AG09319 (cell line): ENCODE measurements at regions not wholly inside any gene's neighbourhood (a gene's known extent, or its start where the extent isn't known, plus 50 kb on each side); places are given as distances from the start of the nearest gene placed in this dataset.

Experiments
- DNase-seq: peaks from one replicate; pipeline ENCODE4 v3.0.0-alpha.2; 2010; ENCODE audit warnings: low read depth; ENCODE audit errors: extremely low read depth
- CTCF ChIP-seq: IDR thresholded peaks from 2 replicates; pipeline ENCODE4 v1.5.1; 2011; ENCODE audit warnings: low read depth, mild to moderate bottlenecking, inconsistent platforms, low read length, moderate library complexity

DNA sequence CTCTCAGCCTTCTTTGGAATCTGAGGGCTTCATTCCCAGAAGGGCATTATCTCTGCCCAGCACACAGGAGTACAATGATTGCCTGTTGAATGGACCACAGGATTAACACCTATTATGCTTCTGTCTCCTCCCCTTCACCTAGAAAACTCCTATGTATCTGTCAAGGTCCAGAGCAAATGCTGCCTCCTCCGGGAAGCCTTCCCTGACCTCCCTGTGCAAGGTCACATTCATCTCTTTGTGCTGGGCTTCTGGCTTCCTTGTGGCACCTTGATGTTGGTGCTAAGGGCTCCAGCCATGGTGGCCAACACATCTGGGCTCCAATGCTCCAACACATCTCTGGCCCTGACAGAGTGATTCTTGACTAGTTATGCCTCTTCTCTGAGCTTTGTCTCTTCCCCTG is 49.9 kb upstream of the ATP2B2 start:
- no peak for TF ChIP-seq CTCF
- no peak for DNase-seq

DNA sequence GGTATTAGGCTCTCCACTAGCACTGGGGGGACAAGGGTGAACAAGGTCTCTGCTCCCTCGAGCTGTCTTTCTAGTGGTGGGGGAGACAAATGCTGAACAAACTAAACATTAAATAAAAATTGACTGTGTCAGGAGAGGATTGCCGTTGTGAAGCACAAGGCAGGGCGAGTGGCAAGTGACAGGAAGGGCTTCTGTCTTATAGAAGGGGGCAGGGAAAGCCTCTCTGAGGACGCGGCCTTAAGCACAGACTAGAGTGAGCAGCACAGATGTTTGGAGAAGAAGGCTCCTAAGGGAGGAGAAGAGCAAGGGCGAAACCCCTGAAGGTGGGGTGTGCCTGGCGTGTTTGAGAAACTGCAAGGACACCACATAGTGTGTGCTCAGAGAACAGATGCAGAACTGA is 50.9 kb upstream of the ATP2B2 start:
- DNase-seq, result no peak
- TF ChIP-seq CTCF, result no peak

- no peak for TF ChIP-seq CTCF
- no peak for DNase-seq
Observed at GRCh38 chr3:10557250-10557649, 51.9 kb upstream of the ATP2B2 start.

DNA sequence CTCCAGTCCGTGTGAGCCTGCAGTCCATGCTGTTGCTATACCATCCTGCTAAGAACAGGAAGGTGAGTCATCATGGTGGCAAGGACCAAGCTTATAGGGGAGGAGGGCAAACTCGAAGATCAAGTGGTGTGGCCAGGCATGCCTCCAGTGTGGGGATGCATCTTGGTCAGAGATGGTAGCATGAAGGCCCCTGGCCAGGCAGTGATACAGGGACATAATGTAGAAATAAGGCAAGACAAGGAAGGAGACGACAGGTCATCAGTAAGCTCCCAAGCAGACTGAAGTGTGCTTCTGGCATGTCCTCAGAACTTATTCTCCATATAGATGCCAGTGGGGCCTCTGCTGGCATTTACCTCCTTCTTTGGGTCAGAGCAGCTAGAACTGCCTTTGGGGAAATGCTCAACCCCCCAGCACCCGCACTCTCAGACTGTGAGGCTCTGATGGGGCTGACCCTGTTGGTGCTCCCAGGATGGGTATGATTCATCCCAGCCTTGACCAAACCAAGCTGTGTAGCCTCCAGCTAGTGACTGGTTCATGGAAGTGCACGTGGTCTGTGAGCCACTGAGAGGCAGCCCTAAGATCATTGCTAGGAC is 52.5 kb upstream of the ATP2B2 start:
- DNase-seq, result no peak
- TF ChIP-seq CTCF, result no peak

DNA sequence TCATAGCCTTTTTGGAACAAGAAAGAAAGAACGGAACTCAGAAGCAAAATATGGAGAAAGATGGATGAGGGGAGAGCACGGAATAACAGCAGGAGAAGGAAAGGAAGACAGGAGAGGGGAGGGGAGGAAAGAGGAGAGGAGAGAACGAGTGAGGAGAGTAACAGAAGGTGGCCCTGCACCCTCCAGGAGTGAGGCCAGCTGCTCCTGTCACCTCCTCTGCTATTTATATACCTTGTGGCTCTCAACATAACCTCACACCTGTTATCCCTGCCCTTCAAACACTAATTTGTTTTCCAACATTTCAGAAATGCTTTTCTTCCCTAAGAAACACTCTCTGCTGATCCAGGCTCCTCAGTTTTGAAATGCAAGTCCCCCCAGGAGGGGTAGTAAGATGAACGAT is 53.4 kb upstream of the ATP2B2 start:
- TF ChIP-seq CTCF, result no peak
- no peak for DNase-seq

DNA sequence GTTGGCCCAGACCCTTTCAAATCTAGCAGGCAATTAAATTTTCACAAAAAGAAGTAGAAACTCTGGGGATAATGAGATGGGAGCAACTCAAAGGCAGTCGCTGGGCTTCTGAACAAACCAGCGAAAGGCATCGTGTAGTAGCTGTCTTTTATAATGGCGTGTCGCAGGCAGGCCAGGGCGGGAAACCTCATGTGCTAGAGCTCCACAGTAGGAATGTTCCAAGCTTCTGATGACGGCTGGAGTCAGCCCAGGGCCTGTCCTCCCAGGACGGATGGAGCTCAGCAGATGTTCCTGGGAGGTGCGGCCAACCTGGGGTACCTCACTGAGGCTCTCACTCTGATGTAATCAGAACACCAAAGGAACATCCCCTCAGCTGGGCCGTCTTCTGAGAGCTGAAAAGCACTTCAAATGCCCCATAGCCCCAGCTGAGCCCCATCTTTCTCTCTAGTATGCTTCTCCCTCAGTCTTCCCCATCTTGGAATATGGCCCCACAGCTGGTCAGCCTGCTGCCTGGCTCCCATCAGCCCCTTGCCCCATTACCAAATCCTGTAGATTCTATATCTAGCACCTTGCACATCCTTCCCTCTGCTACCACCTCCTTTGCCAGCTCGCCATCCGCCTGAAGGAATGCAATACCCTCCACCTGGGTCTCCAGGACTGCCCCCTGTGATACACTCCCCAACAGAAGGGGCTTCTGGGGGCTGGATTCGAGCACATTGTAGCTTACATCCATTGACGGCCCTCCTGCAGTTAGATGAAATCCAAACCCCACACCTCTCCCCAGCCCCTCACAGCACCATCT is 54.9 kb upstream of the ATP2B2 start:
- TF ChIP-seq CTCF, result no peak
- no peak for DNase-seq

- no peak for TF ChIP-seq CTCF
- no peak for DNase-seq
Observed at GRCh38 chr3:10561162-10561945, 56.0 kb upstream of the ATP2B2 start.
